Esophagus squamous epithelium (tissue), 5 donors: ENCODE measurements at regions not wholly inside any gene's neighbourhood (a gene's known extent, or its start where the extent isn't known, plus 50 kb on each side); places are given as distances from the start of the nearest gene placed in this dataset.

ENCODE experiments used
- DNase-seq: peaks from one replicate; lab custom pipeline; 2025; lab: John Stamatoyannopoulos, UW
- H3K27ac ChIP-seq, 4 donors: fragments of 200-600 bp; sonication (generic); one replicate each; pipeline ENCODE4 v1.5.1; 2016 to 2019; ENCODE audit warnings: mild to moderate bottlenecking in 1 of 4
- H3K27me3 ChIP-seq, 4 donors: fragments of 200-600 bp; sonication (generic); 1 replicate in 3 of 4; 2 replicates in 1 of 4; pipeline versions ENCODE4 v1.5.1 to v1.6.0; 2017 to 2021; ENCODE audit warnings: antibody characterized with exemption in 1 of 4
- H3K36me3 ChIP-seq, 3 donors: fragments of 200-600 bp; sonication (generic); one replicate each; pipeline ENCODE4 v1.5.1; 2016 to 2019
- H3K4me1 ChIP-seq, 3 donors: fragments of 200-600 bp; sonication (generic); one replicate each; pipeline ENCODE4 v1.5.1; 2017 to 2019
- H3K4me3 ChIP-seq, 4 donors: fragments of 200-600 bp; sonication (generic); 1 replicate in 3 of 4; 2 replicates in 1 of 4; pipeline ENCODE4 v1.5.1; 2016 to 2019; ENCODE audit warnings: mild to moderate bottlenecking in 2 of 4, moderate library complexity in 1 of 4
- H3K9me3 ChIP-seq, 3 donors: fragments of 200-600 bp; sonication (generic); one replicate each; pipeline ENCODE4 v1.5.1; 2016 to 2019
- CTCF ChIP-seq, 6 experiments: fragments of 450-650 bp in 4 of 6; fragments of 200-600 bp in 2 of 6; sonication (generic) in 2 of 6; IDR thresholded peaks; one replicate each; pipeline ENCODE4 v1.5.1; 2016 to 2019; ENCODE audit warnings: antibody characterized with exemption in 6 of 6, mild to moderate bottlenecking in 4 of 6, moderate library complexity in 4 of 6
- POLR2A ChIP-seq, 4 donors: fragments of 450-650 bp; IDR thresholded peaks; one replicate each; pipeline ENCODE4 v1.6.1; 2017; ENCODE audit warnings: antibody characterized with exemption in 4 of 4, mild to moderate bottlenecking in 4 of 4, moderate library complexity in 3 of 4
- WGBS, 2 donors: methylation state at CpG; one replicate each; pipeline ENCODE4 v1.1.5; 2018; 5-methylcytosine and 5-hydroxymethylcytosine counted together
- intact Hi-C: fragments of 100-400 bp; cut with DNase I; formaldehyde crosslinking; loops from one replicate; pipeline ENCODE4 v1.15.0; 2022
- donor health status: DM: yes; HTN: yes; CAD: no.

- Histone ChIP-seq H3K36me3 (no peaks in the 10 kb centered on the region), H3K4me1 (no peaks in the 10 kb centered on the region), H3K9me3 (no peaks in the 10 kb centered on the region), H3K27ac (no peak overlapping the region), H3K4me3 (no peak overlapping the region), H3K27me3 (peaks cover 0 to 18% (median 0%) of the 10 kb centered on the region in 4 donors)
- no peak for DNase-seq
- 80 to 85% methylated on average over 7 to 9 of the region's 9 CpGs for WGBS, 2 donors
- intact Hi-C loops = no loop called here
- TF ChIP-seq CTCF (IDR thresholded peaks at IDR 0.05) = no peak
- no peak for TF ChIP-seq POLR2A (IDR thresholded peaks at IDR 0.05)
These were observed 166.5 kb downstream of the FGF18 start for GRCh38 chr5:171585981-171586380.

- H3K27ac ChIP-seq = no peak overlapping the region
- peaks cover 0 to 15% (median 0%) of the 10 kb centered on the region in 4 donors for H3K27me3 ChIP-seq
- no peak overlapping the region for H3K4me3 ChIP-seq
- no peaks in the 10 kb centered on the region for H3K9me3 ChIP-seq
- intact Hi-C loops = no loop called here
- 67 to 79% methylated on average over 3 of the region's 4 CpGs for WGBS, 2 donors
- H3K36me3 ChIP-seq = no peaks in the 10 kb centered on the region
- DNase-seq = no peak
- TF ChIP-seq CTCF (IDR thresholded peaks at IDR 0.05) = no peak
- TF ChIP-seq POLR2A (IDR thresholded peaks at IDR 0.05) = no peak
- H3K4me1 ChIP-seq = no peaks in the 10 kb centered on the region
These were observed 167.0 kb downstream of the FGF18 start for GRCh38 chr5:171586436-171586835.

GRCh38 chr5:171588046-171588445 is 168.6 kb downstream of the FGF18 start:
- no peak for DNase-seq
- Histone ChIP-seq H3K27ac (no peak overlapping the region), H3K4me3 (no peak overlapping the region), H3K9me3 (no peaks in the 10 kb centered on the region), H3K4me1 (no peaks in the 10 kb centered on the region), H3K27me3 (peaks cover 0 to 15% (median 0%) of the 10 kb centered on the region in 4 donors), H3K36me3 (no peaks in the 10 kb centered on the region)
- intact Hi-C loops = no loop called here
- TF ChIP-seq CTCF (IDR thresholded peaks at IDR 0.05) (no peak), POLR2A (IDR thresholded peaks at IDR 0.05) (no peak)
- WGBS, 2 donors = 100% methylated on average over 1 of the region's 1 CpG

GRCh38 chr5:171588790-171589189 is 169.3 kb downstream of the FGF18 start:
- Histone ChIP-seq H3K27me3 (peaks cover 0 to 15% (median 0%) of the 10 kb centered on the region in 4 donors), H3K36me3 (no peaks in the 10 kb centered on the region), H3K4me3 (no peak overlapping the region), H3K27ac (no peak overlapping the region), H3K4me1 (no peaks in the 10 kb centered on the region), H3K9me3 (no peaks in the 10 kb centered on the region)
- no peak for DNase-seq
- WGBS, 2 donors = 84 to 87% methylated on average over 6 to 8 of the region's 8 CpGs
- no peak for TF ChIP-seq POLR2A (IDR thresholded peaks at IDR 0.05)
- TF ChIP-seq CTCF (IDR thresholded peaks at IDR 0.05) = no peak
- intact Hi-C loops = no loop called here

GRCh38 chr5:171589461-171589860 is 170.0 kb downstream of the FGF18 start:
- H3K36me3 ChIP-seq = no peaks in the 10 kb centered on the region
- no peak for DNase-seq
- intact Hi-C loops = no loop called here
- no peak overlapping the region for H3K4me3 ChIP-seq
- H3K27ac ChIP-seq = no peak overlapping the region
- WGBS, 2 donors = 84 to 91% methylated on average over 5 to 11 of the region's 11 CpGs
- TF ChIP-seq CTCF (IDR thresholded peaks at IDR 0.05) (no peak), POLR2A (IDR thresholded peaks at IDR 0.05) (no peak)
- peaks cover 0 to 15% (median 0%) of the 10 kb centered on the region in 4 donors for H3K27me3 ChIP-seq
- no peaks in the 10 kb centered on the region for H3K4me1 ChIP-seq
- no peaks in the 10 kb centered on the region for H3K9me3 ChIP-seq
